Caco-2 (cell line): ENCODE measurements at regions not wholly inside any gene's neighbourhood (a gene's known extent, or its start where the extent isn't known, plus 50 kb on each side); places are given as distances from the start of the nearest gene placed in this dataset.

Source experiments
- BruUV-seq: library from RNA; stranded (reverse); fragments of 400-500 nt; replicated peaks from 2 replicates; lab custom pipeline; 2021; lab: Mats Ljungman, UMichigan
- CTCF ChIA-PET: fragments of 300-600 bp; sonication (Branson Sonifier 250); formaldehyde crosslinking; loops from one replicate; lab custom pipeline; 2022; ENCODE audit warnings: antibody characterized with exemption; lab: Charles Lee
- POLR2A ChIA-PET: fragments of 300-600 bp; sonication (Branson Sonifier 250); formaldehyde crosslinking; loops from one replicate; lab custom pipeline; 2022; ENCODE audit warnings: antibody characterized with exemption; lab: Charles Lee
- DNase-seq, 2 experiments: peaks; one replicate each; pipeline versions ENCODE4 v3.0.0 to v3.0.0-alpha.2; 2020 to 2022
- H3K27me3 ChIP-seq: replicated peaks from 2 replicates; pipeline ENCODE4 v1.6.0; 2011; ENCODE audit warnings: low read length; ENCODE audit not compliant: control insufficient read depth, insufficient read depth
- H3K36me3 ChIP-seq: 2 replicates; pipeline ENCODE4 v1.5.1; 2011; ENCODE audit warnings: low read length; ENCODE audit not compliant: control insufficient read depth, insufficient read depth
- H3K4me1 ChIP-seq: fragments of 250-450 bp; sonication (Bioruptor Pico); 2 replicates; pipeline ENCODE4 v1.5.1; 2020; ENCODE audit warnings: mild to moderate bottlenecking
- H3K4me3 ChIP-seq: 2 replicates; pipeline ENCODE4 v1.5.1; 2011; ENCODE audit warnings: low read depth, mild to moderate bottlenecking, control low read depth, low read length
- H3K9me3 ChIP-seq: fragments of 250-450 bp; sonication (Bioruptor Pico); 2 replicates; pipeline ENCODE4 v1.5.1; 2020; ENCODE audit warnings: mild to moderate bottlenecking, moderate library complexity
- H3K27ac Mint-ChIP-seq: one replicate; pipeline ENCODE4 v1.8.0; 2022; ENCODE audit warnings: mixed read lengths; ENCODE audit not compliant: unreplicated experiment
- H3K27me3 Mint-ChIP-seq: one replicate; pipeline ENCODE4 v1.8.0; 2022; ENCODE audit warnings: mixed read lengths; ENCODE audit not compliant: insufficient read depth, unreplicated experiment
- H3K36me3 Mint-ChIP-seq: one replicate; pipeline ENCODE4 v1.8.0; 2022; ENCODE audit warnings: mild to moderate bottlenecking, mixed read lengths; ENCODE audit not compliant: insufficient read depth, unreplicated experiment
- H3K4me1 Mint-ChIP-seq: one replicate; pipeline ENCODE4 v1.8.0; 2022; ENCODE audit warnings: low read depth, mixed read lengths; ENCODE audit not compliant: unreplicated experiment
- H3K4me3 Mint-ChIP-seq: one replicate; pipeline ENCODE4 v1.8.0; 2022; ENCODE audit warnings: mild to moderate bottlenecking, moderate library complexity, mixed read lengths; ENCODE audit not compliant: unreplicated experiment
- H3K9me3 Mint-ChIP-seq: one replicate; pipeline ENCODE4 v1.8.0; 2022; ENCODE audit warnings: mixed read lengths; ENCODE audit not compliant: unreplicated experiment
- intact Hi-C: fragments of 100-400 bp; cut with micrococcal nuclease; formaldehyde crosslinking; loops from one replicate; pipeline ENCODE4 v1.10.0; 2022; ENCODE audit not compliant: unreplicated experiment
- TF ChIP-seq, protein P1 (sequence below), 2 experiments: fragments of 200-600 bp in 1 of 2; IDR thresholded peaks; 1 replicate in 1 of 2; 2 replicates in 1 of 2; pipeline versions ENCODE4 v1.5.1 to v1.8.0; 2011 to 2022; ENCODE audit warnings: antibody characterized with exemption in 1 of 2, control low read depth in 1 of 2, inconsistent platforms in 1 of 2, low read depth in 1 of 2, low read length in 1 of 2, mild to moderate bottlenecking in 1 of 2, moderate library complexity in 1 of 2; ENCODE audit not compliant: insufficient read depth in 1 of 2, severe bottlenecking in 1 of 2, unreplicated experiment in 1 of 2

- H3K36me3 ChIP-seq = no peaks in the 10 kb centered on the region
- no peaks in the 10 kb centered on the region for H3K27me3 ChIP-seq
- CTCF ChIA-PET = no interaction called here
- Mint-ChIP-seq H3K36me3 (no peaks in the 10 kb centered on the region), H3K9me3 (no peaks in the 10 kb centered on the region), H3K4me1 (no peaks in the 10 kb centered on the region), H3K27me3 (peaks cover 14% of the 10 kb centered on the region), H3K27ac (no peak overlapping the region), H3K4me3 (no peak overlapping the region)
- no peak overlapping the region for H3K4me3 ChIP-seq
- BruUV-seq = no TSS peak
- POLR2A ChIA-PET = no interaction called here
- TF ChIP-seq, protein P1, sequence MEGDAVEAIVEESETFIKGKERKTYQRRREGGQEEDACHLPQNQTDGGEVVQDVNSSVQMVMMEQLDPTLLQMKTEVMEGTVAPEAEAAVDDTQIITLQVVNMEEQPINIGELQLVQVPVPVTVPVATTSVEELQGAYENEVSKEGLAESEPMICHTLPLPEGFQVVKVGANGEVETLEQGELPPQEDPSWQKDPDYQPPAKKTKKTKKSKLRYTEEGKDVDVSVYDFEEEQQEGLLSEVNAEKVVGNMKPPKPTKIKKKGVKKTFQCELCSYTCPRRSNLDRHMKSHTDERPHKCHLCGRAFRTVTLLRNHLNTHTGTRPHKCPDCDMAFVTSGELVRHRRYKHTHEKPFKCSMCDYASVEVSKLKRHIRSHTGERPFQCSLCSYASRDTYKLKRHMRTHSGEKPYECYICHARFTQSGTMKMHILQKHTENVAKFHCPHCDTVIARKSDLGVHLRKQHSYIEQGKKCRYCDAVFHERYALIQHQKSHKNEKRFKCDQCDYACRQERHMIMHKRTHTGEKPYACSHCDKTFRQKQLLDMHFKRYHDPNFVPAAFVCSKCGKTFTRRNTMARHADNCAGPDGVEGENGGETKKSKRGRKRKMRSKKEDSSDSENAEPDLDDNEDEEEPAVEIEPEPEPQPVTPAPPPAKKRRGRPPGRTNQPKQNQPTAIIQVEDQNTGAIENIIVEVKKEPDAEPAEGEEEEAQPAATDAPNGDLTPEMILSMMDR (IDR thresholded peaks at IDR 0.05; ENCODE audit: insufficient read depth in 1 of 2, low read depth in 1 of 2, low read length in 1 of 2, severe bottlenecking in 1 of 2, unreplicated experiment in 1 of 2) = no peak
- DNase-seq = no peak
- no peaks in the 10 kb centered on the region for H3K9me3 ChIP-seq
- H3K4me1 ChIP-seq = no peaks in the 10 kb centered on the region
- intact Hi-C loops = no loop called here
These were observed 766.3 kb downstream of the SLC4A3 start for GRCh38 chr2:220393711-220394110.

- no peaks in the 10 kb centered on the region for H3K36me3 ChIP-seq
- intact Hi-C loops = no loop called here
- TF ChIP-seq, protein P1 (IDR thresholded peaks at IDR 0.05; ENCODE audit: insufficient read depth in 1 of 2, low read depth in 1 of 2, low read length in 1 of 2, severe bottlenecking in 1 of 2, unreplicated experiment in 1 of 2) = no peak
- no peaks in the 10 kb centered on the region for H3K27me3 ChIP-seq
- Mint-ChIP-seq H3K27me3 (peaks cover 14% of the 10 kb centered on the region), H3K36me3 (no peaks in the 10 kb centered on the region), H3K4me3 (no peak overlapping the region), H3K27ac (no peak overlapping the region), H3K4me1 (no peaks in the 10 kb centered on the region), H3K9me3 (no peaks in the 10 kb centered on the region)
- CTCF ChIA-PET = no interaction called here
- BruUV-seq = no TSS peak
- H3K4me3 ChIP-seq = no peak overlapping the region
- POLR2A ChIA-PET = no interaction called here
- DNase-seq = no peak
- H3K4me1 ChIP-seq = no peaks in the 10 kb centered on the region
- no peaks in the 10 kb centered on the region; the same call in 1 of the 2 replicates for H3K9me3 ChIP-seq
These were observed 767.0 kb downstream of the SLC4A3 start for GRCh38 chr2:220394433-220394832.

DNA sequence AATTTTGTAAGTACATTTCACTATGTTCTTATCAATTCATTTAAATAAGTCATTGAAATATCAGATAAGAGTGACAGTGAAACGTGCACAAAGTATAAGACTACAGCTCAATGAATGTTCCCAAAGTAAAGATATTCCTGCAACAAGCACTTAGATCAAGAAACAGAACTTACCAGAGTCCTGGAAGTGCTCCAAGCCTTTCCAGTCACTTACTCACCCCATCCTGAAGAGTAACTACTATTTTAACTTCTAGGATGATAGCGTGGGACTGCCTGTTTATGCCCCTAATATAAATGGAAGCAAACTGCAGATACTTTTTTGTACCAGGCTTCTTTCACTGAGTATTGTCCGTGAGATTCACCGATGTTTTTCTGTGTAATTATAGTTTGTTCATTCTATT, 768.9 kb downstream of the SLC4A3 start:
- no peaks in the 10 kb centered on the region for H3K4me1 ChIP-seq
- no TSS peak for BruUV-seq
- CTCF ChIA-PET = no interaction called here

More for the DNA sequence above, 768.9 kb downstream of the SLC4A3 start:
- DNase-seq = no peak
- intact Hi-C loops = no loop called here
- Histone ChIP-seq H3K27me3 (no peaks in the 10 kb centered on the region), H3K4me3 (no peak overlapping the region), H3K9me3 (peaks cover 3% of the 10 kb centered on the region; the same call in 1 of the 2 replicates), H3K36me3 (no peaks in the 10 kb centered on the region)
- H3K27me3 Mint-ChIP-seq = peaks cover 16% of the 10 kb centered on the region
- TF ChIP-seq, protein P1 (IDR thresholded peaks at IDR 0.05; ENCODE audit: insufficient read depth in 1 of 2, low read depth in 1 of 2, low read length in 1 of 2, severe bottlenecking in 1 of 2, unreplicated experiment in 1 of 2) = no peak
- POLR2A ChIA-PET = no interaction called here
- H3K9me3 Mint-ChIP-seq = peaks cover 6% of the 10 kb centered on the region
- no peaks in the 10 kb centered on the region for H3K36me3 Mint-ChIP-seq
- no peak overlapping the region for H3K27ac Mint-ChIP-seq
- no peak overlapping the region for H3K4me3 Mint-ChIP-seq
- H3K4me1 Mint-ChIP-seq = no peaks in the 10 kb centered on the region
